GM23248 (cell line): ENCODE measurements at regions not wholly inside any gene's neighbourhood (a gene's known extent, or its start where the extent isn't known, plus 50 kb on each side); places are given as distances from the start of the nearest gene placed in this dataset.

Experiments
- DNase-seq: peaks from one replicate; pipeline ENCODE4 v3.0.0-alpha.2; 2015
- H2AFZ ChIP-seq: fragments of 200-600 bp; sonication (generic); 2 replicates; pipeline ENCODE4 v1.6.1; 2016; ENCODE audit warnings: antibody characterized with exemption
- H3F3A ChIP-seq: fragments of 200-600 bp; sonication (generic); 2 replicates; pipeline ENCODE4 v1.6.1; 2016; ENCODE audit warnings: mild to moderate bottlenecking, antibody characterized with exemption, mixed run types; ENCODE audit not compliant: insufficient read depth
- H3K27ac ChIP-seq: fragments of 200-600 bp; sonication (generic); 2 replicates; pipeline ENCODE4 v1.5.1; 2016; ENCODE audit warnings: mild to moderate bottlenecking
- H3K27me3 ChIP-seq: fragments of 200-600 bp; sonication (generic); replicated peaks from 2 replicates; pipeline ENCODE4 v1.6.1; 2016; ENCODE audit warnings: mild to moderate bottlenecking; ENCODE audit not compliant: insufficient read depth
- H3K36me3 ChIP-seq: fragments of 200-600 bp; sonication (generic); 2 replicates; pipeline ENCODE4 v1.6.1; 2016; ENCODE audit warnings: low read depth, mild to moderate bottlenecking
- H3K4me1 ChIP-seq: fragments of 200-600 bp; sonication (generic); 2 replicates; pipeline ENCODE4 v1.6.1; 2016; ENCODE audit warnings: mild to moderate bottlenecking; ENCODE audit not compliant: insufficient read depth
- H3K4me2 ChIP-seq: fragments of 200-600 bp; sonication (generic); one replicate; pipeline ENCODE4 v1.6.1; 2016; ENCODE audit warnings: mild to moderate bottlenecking; ENCODE audit not compliant: unreplicated experiment
- H3K4me3 ChIP-seq: fragments of 200-600 bp; sonication (generic); 2 replicates; pipeline ENCODE4 v1.5.1; 2016; ENCODE audit warnings: mild to moderate bottlenecking
- H3K79me2 ChIP-seq: fragments of 200-600 bp; sonication (generic); 2 replicates; pipeline ENCODE4 v1.6.1; 2016; ENCODE audit warnings: mild to moderate bottlenecking; ENCODE audit not compliant: insufficient read depth
- H3K9ac ChIP-seq: fragments of 200-600 bp; sonication (generic); 2 replicates; pipeline ENCODE4 v1.6.1; 2016; ENCODE audit warnings: mild to moderate bottlenecking
- H3K9me2 ChIP-seq: fragments of 200-600 bp; sonication (generic); 2 replicates; pipeline ENCODE4 v1.6.1; 2016; ENCODE audit warnings: mixed run types, mild to moderate bottlenecking, moderate library complexity; ENCODE audit not compliant: insufficient read depth
- H3K9me3 ChIP-seq: fragments of 200-600 bp; sonication (generic); one replicate; pipeline ENCODE4 v1.6.1; 2017; ENCODE audit warnings: low read depth
- H4K20me1 ChIP-seq: fragments of 200-600 bp; sonication (generic); 2 replicates; pipeline ENCODE4 v1.6.0; 2016; ENCODE audit not compliant: insufficient read depth
- EZH2 ChIP-seq: fragments of 200-600 bp; sonication (generic); IDR thresholded peaks from 2 replicates; pipeline ENCODE4 v1.6.1; 2018; ENCODE audit warnings: antibody characterized with exemption, mild to moderate bottlenecking; ENCODE audit not compliant: insufficient read depth, poor library complexity, severe bottlenecking
- EZH2phosphoT487 ChIP-seq: fragments of 200-600 bp; sonication (generic); IDR thresholded peaks from 2 replicates; pipeline ENCODE4 v1.6.1; 2018; ENCODE audit warnings: antibody characterized with exemption, moderate library complexity, mild to moderate bottlenecking, low read depth; ENCODE audit not compliant: insufficient read depth
- WGBS, 2 experiments: methylation state at CpG; one replicate each; pipeline ENCODE4 v1.1.6; 2015 to 2017; ENCODE audit warnings: low lambda C conversion rate in 2 of 2, low coverage in 1 of 2; ENCODE audit errors: missing lambda C conversion rate in 2 of 2; 5-methylcytosine and 5-hydroxymethylcytosine counted together
- in situ Hi-C: fragments of 300-500 bp; cut with MboI; formaldehyde crosslinking; loops from 2 replicates; pipeline ENCODE4 v1.15.0; 2020

GRCh38 chrX:43585922-43586321 lies 70.2 kb upstream of the MAOA start:
- 67 to 100% methylated on average over 1 of the region's 1 CpG for WGBS, 2 experiments
- no peaks in the 10 kb centered on the region for H3K4me1 ChIP-seq

GRCh38 chrX:43586830-43587229 lies 69.3 kb upstream of the MAOA start:
- no peaks in the 10 kb centered on the region for H4K20me1 ChIP-seq
- no peak overlapping the region for H3K27ac ChIP-seq
- no peak overlapping the region for H3K9ac ChIP-seq
- DNase-seq, result no peak
- no peaks in the 10 kb centered on the region for H3K9me3 ChIP-seq
- no peak overlapping the region for H2AFZ ChIP-seq
- H3K9me2 ChIP-seq, result no peaks in the 10 kb centered on the region
- no peak overlapping the region for H3K4me3 ChIP-seq
- H3K4me1 ChIP-seq, result no peaks in the 10 kb centered on the region
- H3K36me3 ChIP-seq, result no peaks in the 10 kb centered on the region
- no peaks in the 10 kb centered on the region for H3F3A ChIP-seq
- WGBS, 2 experiments, result 4 to 8% methylated on average over 2 of the region's 2 CpGs
- no peak overlapping the region for H3K4me2 ChIP-seq
- no peaks in the 10 kb centered on the region for H3K79me2 ChIP-seq
- in situ Hi-C loops, result no loop called here
- no peak for TF ChIP-seq EZH2phosphoT487
- TF ChIP-seq EZH2, result no peak
- H3K27me3 ChIP-seq, result no peaks in the 10 kb centered on the region

More at GRCh38 chrX:43585922-43586321, 70.2 kb upstream of the MAOA start:
- no peak for TF ChIP-seq EZH2
- no peak for TF ChIP-seq EZH2phosphoT487
- Histone ChIP-seq H2AFZ (no peak overlapping the region), H3F3A (no peaks in the 10 kb centered on the region), H3K4me2 (no peak overlapping the region), H3K9ac (no peak overlapping the region), H3K79me2 (no peaks in the 10 kb centered on the region), H4K20me1 (no peaks in the 10 kb centered on the region), H3K9me3 (no peaks in the 10 kb centered on the region), H3K4me3 (no peak overlapping the region), H3K27me3 (no peaks in the 10 kb centered on the region), H3K36me3 (no peaks in the 10 kb centered on the region), H3K27ac (no peak overlapping the region), H3K9me2 (no peaks in the 10 kb centered on the region)
- no peak for DNase-seq
- in situ Hi-C loops, result no loop called here

GRCh38 chrX:43589735-43590134 lies 66.4 kb upstream of the MAOA start:
- Histone ChIP-seq H3K4me1 (no peaks in the 10 kb centered on the region), H3F3A (no peaks in the 10 kb centered on the region), H3K9me3 (no peaks in the 10 kb centered on the region), H3K9me2 (no peaks in the 10 kb centered on the region), H3K4me3 (no peak overlapping the region), H3K4me2 (no peak overlapping the region), H3K36me3 (no peaks in the 10 kb centered on the region), H2AFZ (no peak overlapping the region), H3K79me2 (no peaks in the 10 kb centered on the region), H4K20me1 (no peaks in the 10 kb centered on the region), H3K27me3 (no peaks in the 10 kb centered on the region), H3K9ac (no peak overlapping the region), H3K27ac (no peak overlapping the region)
- 0 to 4% methylated on average over 3 of the region's 3 CpGs for WGBS, 2 experiments
- TF ChIP-seq EZH2phosphoT487 (no peak), EZH2 (no peak)
- DNase-seq, result no peak
- in situ Hi-C loops, result no loop called here

- H3K79me2 ChIP-seq, result no peaks in the 10 kb centered on the region
- H3F3A ChIP-seq, result no peaks in the 10 kb centered on the region
- no peaks in the 10 kb centered on the region for H4K20me1 ChIP-seq
- no peaks in the 10 kb centered on the region for H3K9me2 ChIP-seq
- H3K9me3 ChIP-seq, result no peaks in the 10 kb centered on the region
- in situ Hi-C loops, result no loop called here
- no peak overlapping the region for H3K4me2 ChIP-seq
- no peak overlapping the region for H3K27ac ChIP-seq
- H3K4me1 ChIP-seq, result no peaks in the 10 kb centered on the region
- H3K9ac ChIP-seq, result no peak overlapping the region
- WGBS, 2 experiments, result 0% methylated on average over 2 of the region's 2 CpGs
- no peaks in the 10 kb centered on the region for H3K36me3 ChIP-seq
- no peak overlapping the region for H2AFZ ChIP-seq
- no peak for TF ChIP-seq EZH2
- TF ChIP-seq EZH2phosphoT487, result no peak
- H3K27me3 ChIP-seq, result no peaks in the 10 kb centered on the region
- H3K4me3 ChIP-seq, result no peak overlapping the region
- DNase-seq, result no peak
Observed at GRCh38 chrX:43590150-43590549, 65.9 kb upstream of the MAOA start.

- H4K20me1 ChIP-seq, result no peaks in the 10 kb centered on the region
- no peaks in the 10 kb centered on the region for H3F3A ChIP-seq
- no peaks in the 10 kb centered on the region for H3K79me2 ChIP-seq
- H3K4me3 ChIP-seq, result no peak overlapping the region
- H3K27me3 ChIP-seq, result no peaks in the 10 kb centered on the region
- no peak overlapping the region for H3K9ac ChIP-seq
- TF ChIP-seq EZH2 (no peak), EZH2phosphoT487 (no peak)
- H3K9me2 ChIP-seq, result no peaks in the 10 kb centered on the region
- 17 to 21% methylated on average over 3 of the region's 3 CpGs for WGBS, 2 experiments
- in situ Hi-C loops, result no loop called here
- no peaks in the 10 kb centered on the region for H3K36me3 ChIP-seq
- no peak for DNase-seq
- H3K27ac ChIP-seq, result no peak overlapping the region
- H2AFZ ChIP-seq, result no peak overlapping the region
- H3K4me1 ChIP-seq, result no peaks in the 10 kb centered on the region
- no peak overlapping the region for H3K4me2 ChIP-seq
- H3K9me3 ChIP-seq, result no peaks in the 10 kb centered on the region
Observed at GRCh38 chrX:43592597-43592996, 63.5 kb upstream of the MAOA start.
